Smooth muscle cell (in vitro differentiated cells): ENCODE measurements at regions not wholly inside any gene's neighbourhood (a gene's known extent, or its start where the extent isn't known, plus 50 kb on each side); places are given as distances from the start of the nearest gene placed in this dataset.

Experiments
- DNase-seq: peaks from one replicate; lab custom pipeline; 2025; ENCODE audit not compliant: unreplicated experiment; lab: John Stamatoyannopoulos, UW
- H2AFZ ChIP-seq: fragments of 200-600 bp; sonication (generic); 2 replicates; pipeline ENCODE4 v1.6.0; 2016; ENCODE audit warnings: antibody characterized with exemption, low read depth, mild to moderate bottlenecking
- H3F3A ChIP-seq: fragments of 200-600 bp; sonication (generic); 2 replicates; pipeline ENCODE4 v1.6.0; 2017; ENCODE audit warnings: antibody characterized with exemption, low read depth
- H3K27ac ChIP-seq: fragments of 200-600 bp; sonication (generic); 2 replicates; pipeline ENCODE4 v1.5.1; 2016; ENCODE audit warnings: low read depth, mild to moderate bottlenecking
- H3K27me3 ChIP-seq: fragments of 200-600 bp; sonication (generic); 2 replicates; pipeline ENCODE4 v1.6.1; 2016; ENCODE audit warnings: low read depth, mild to moderate bottlenecking
- H3K36me3 ChIP-seq: fragments of 200-600 bp; sonication (generic); 2 replicates; pipeline ENCODE4 v1.5.1; 2016; ENCODE audit warnings: low read depth
- H3K4me1 ChIP-seq: fragments of 200-600 bp; sonication (generic); 2 replicates; pipeline ENCODE4 v1.5.1; 2016; ENCODE audit warnings: low read depth
- H3K4me2 ChIP-seq: fragments of 200-600 bp; sonication (generic); 2 replicates; pipeline ENCODE4 v1.6.0; 2016; ENCODE audit warnings: mild to moderate bottlenecking
- H3K4me3 ChIP-seq: fragments of 200-600 bp; sonication (generic); 2 replicates; pipeline ENCODE4 v1.5.1; 2016; ENCODE audit warnings: mild to moderate bottlenecking
- H3K79me2 ChIP-seq: fragments of 200-600 bp; sonication (generic); 2 replicates; pipeline ENCODE4 v1.6.0; 2016; ENCODE audit warnings: low read depth, mild to moderate bottlenecking
- H3K9ac ChIP-seq: fragments of 200-600 bp; sonication (generic); 2 replicates; pipeline ENCODE4 v1.6.0; 2016; ENCODE audit warnings: low read depth
- H3K9me3 ChIP-seq: fragments of 200-600 bp; sonication (generic); replicated peaks from 2 replicates; pipeline ENCODE4 v1.5.1; 2016; ENCODE audit warnings: low read depth
- H4K20me1 ChIP-seq: fragments of 200-600 bp; sonication (generic); 2 replicates; pipeline ENCODE4 v1.6.0; 2016; ENCODE audit warnings: low read depth
- WGBS: methylation state at CpG from one replicate; pipeline ENCODE4 v1.1.7; 2016; ENCODE audit warnings: low lambda C conversion rate; 5-methylcytosine and 5-hydroxymethylcytosine counted together
- TF ChIP-seq, protein P1 (sequence below): fragments of 200-600 bp; sonication (generic); IDR thresholded peaks from 2 replicates; pipeline ENCODE4 v1.5.1; 2017; ENCODE audit warnings: borderline replicate concordance, mild to moderate bottlenecking, antibody characterized with exemption; ENCODE audit not compliant: insufficient read depth, poor library complexity, severe bottlenecking

GRCh38 chr19:28726533-28727479 lies 486.1 kb downstream of the UQCRFS1 start:
- no peaks in the 10 kb centered on the region for H3F3A ChIP-seq
- no peaks in the 10 kb centered on the region for H3K9me3 ChIP-seq
- no peak overlapping the region for H3K27ac ChIP-seq
- 45% methylated on average over 34 of the region's 46 CpGs for WGBS
- peak overlapping the region; percentile 26 for H3K4me2 ChIP-seq
- H3K4me3 ChIP-seq = no peak overlapping the region
- H3K79me2 ChIP-seq = no peaks in the 10 kb centered on the region
- H3K9ac ChIP-seq = no peak overlapping the region
- TF ChIP-seq, protein P1, sequence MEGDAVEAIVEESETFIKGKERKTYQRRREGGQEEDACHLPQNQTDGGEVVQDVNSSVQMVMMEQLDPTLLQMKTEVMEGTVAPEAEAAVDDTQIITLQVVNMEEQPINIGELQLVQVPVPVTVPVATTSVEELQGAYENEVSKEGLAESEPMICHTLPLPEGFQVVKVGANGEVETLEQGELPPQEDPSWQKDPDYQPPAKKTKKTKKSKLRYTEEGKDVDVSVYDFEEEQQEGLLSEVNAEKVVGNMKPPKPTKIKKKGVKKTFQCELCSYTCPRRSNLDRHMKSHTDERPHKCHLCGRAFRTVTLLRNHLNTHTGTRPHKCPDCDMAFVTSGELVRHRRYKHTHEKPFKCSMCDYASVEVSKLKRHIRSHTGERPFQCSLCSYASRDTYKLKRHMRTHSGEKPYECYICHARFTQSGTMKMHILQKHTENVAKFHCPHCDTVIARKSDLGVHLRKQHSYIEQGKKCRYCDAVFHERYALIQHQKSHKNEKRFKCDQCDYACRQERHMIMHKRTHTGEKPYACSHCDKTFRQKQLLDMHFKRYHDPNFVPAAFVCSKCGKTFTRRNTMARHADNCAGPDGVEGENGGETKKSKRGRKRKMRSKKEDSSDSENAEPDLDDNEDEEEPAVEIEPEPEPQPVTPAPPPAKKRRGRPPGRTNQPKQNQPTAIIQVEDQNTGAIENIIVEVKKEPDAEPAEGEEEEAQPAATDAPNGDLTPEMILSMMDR = no peak
- DNase-seq = no peak
- no peaks in the 10 kb centered on the region for H3K36me3 ChIP-seq
- H3K27me3 ChIP-seq = peaks cover 44% of the 10 kb centered on the region
- no peaks in the 10 kb centered on the region for H4K20me1 ChIP-seq
- no peaks in the 10 kb centered on the region for H3K4me1 ChIP-seq
- no peak overlapping the region for H2AFZ ChIP-seq

- Histone ChIP-seq H3K4me2 (no peak overlapping the region), H3K9me3 (no peaks in the 10 kb centered on the region), H3K36me3 (no peaks in the 10 kb centered on the region), H3K9ac (no peak overlapping the region), H3K79me2 (no peaks in the 10 kb centered on the region), H2AFZ (no peak overlapping the region), H3K27me3 (no peaks in the 10 kb centered on the region), H3F3A (no peaks in the 10 kb centered on the region), H4K20me1 (no peaks in the 10 kb centered on the region), H3K4me3 (no peak overlapping the region), H3K4me1 (no peaks in the 10 kb centered on the region), H3K27ac (no peak overlapping the region)
- TF ChIP-seq, protein P1 = no peak
- no peak for DNase-seq
- 93% methylated on average over 3 of the region's 3 CpGs for WGBS
Observed at GRCh38 chr19:28718909-28719308, 494.0 kb downstream of the UQCRFS1 start.

DNA sequence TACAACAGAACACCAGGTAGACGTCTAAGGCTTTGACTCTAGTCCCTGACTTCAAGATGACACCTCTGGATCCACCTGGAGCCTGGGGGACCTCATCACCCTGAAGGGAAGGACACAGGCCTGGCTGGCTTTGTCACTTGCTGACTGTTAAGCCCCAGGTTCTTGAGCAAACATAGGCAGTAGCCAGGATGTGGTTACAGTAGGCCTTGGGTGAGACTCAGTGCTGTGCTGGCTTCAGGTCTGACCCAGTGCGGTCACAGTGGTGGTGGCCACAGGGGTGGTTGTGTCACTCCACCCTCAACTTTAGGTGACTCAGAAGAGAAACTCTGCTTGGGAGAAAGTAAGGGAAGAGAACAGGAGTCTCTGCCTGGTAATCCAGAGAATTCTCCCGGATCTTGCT lies 497.8 kb downstream of the UQCRFS1 start:
- Histone ChIP-seq H2AFZ (no peak overlapping the region), H3K36me3 (no peaks in the 10 kb centered on the region), H3K4me3 (no peak overlapping the region), H3K79me2 (no peaks in the 10 kb centered on the region), H3K9me3 (no peaks in the 10 kb centered on the region), H3K4me1 (no peaks in the 10 kb centered on the region), H3F3A (no peaks in the 10 kb centered on the region), H3K27me3 (no peaks in the 10 kb centered on the region), H3K27ac (no peak overlapping the region), H3K9ac (no peak overlapping the region), H3K4me2 (no peak overlapping the region), H4K20me1 (no peaks in the 10 kb centered on the region)
- 88% methylated on average over 3 of the region's 3 CpGs for WGBS
- no peak for DNase-seq
- TF ChIP-seq, protein P1 = no peak

- Histone ChIP-seq H3K4me2 (no peak overlapping the region), H3K9me3 (no peaks in the 10 kb centered on the region), H3K9ac (no peak overlapping the region), H3K4me3 (no peak overlapping the region), H3F3A (no peaks in the 10 kb centered on the region), H3K4me1 (no peaks in the 10 kb centered on the region), H3K79me2 (no peaks in the 10 kb centered on the region), H4K20me1 (no peaks in the 10 kb centered on the region), H2AFZ (no peak overlapping the region), H3K27ac (no peak overlapping the region), H3K27me3 (no peaks in the 10 kb centered on the region), H3K36me3 (no peaks in the 10 kb centered on the region)
- TF ChIP-seq, protein P1 = no peak
- WGBS = 90% methylated on average over 3 of the region's 3 CpGs
- DNase-seq = no peak
Observed at GRCh38 chr19:28711411-28711810, 501.5 kb downstream of the UQCRFS1 start.
